WTC11 (cell line): ENCODE measurements at regions not wholly inside any gene's neighbourhood (a gene's known extent, or its start where the extent isn't known, plus 50 kb on each side); places are given as distances from the start of the nearest gene placed in this dataset.
"Not testable (repeated sequence)": the region's sequence is repeated elsewhere in the genome, so short reads cannot be mapped to it uniquely, and the experiment has no call there.

Experiments used
- ATAC-seq: fragments of 200-7000 bp; cut with Tn5 transposase; 2 replicates; pipeline ENCODE4 v1.10.0; 2021; ENCODE audit warnings: mild to moderate bottlenecking, moderate library complexity
- CTCF ChIA-PET: fragments of 300-600 bp; sonication (Branson Sonifier 250); formaldehyde crosslinking; loops from one replicate; lab custom pipeline; 2021; ENCODE audit warnings: antibody characterized with exemption; lab: Charles Lee
- POLR2A ChIA-PET: fragments of 350-600 bp; sonication (Branson Sonifier 250); formaldehyde crosslinking; loops from one replicate; lab custom pipeline; 2021; ENCODE audit warnings: antibody characterized with exemption; lab: Charles Lee
- DNase-seq: peaks from one replicate; pipeline ENCODE4 v3.0.0; 2021; ENCODE audit warnings: low spot score
- H3K27ac Mint-ChIP-seq: 2 replicates; pipeline ENCODE4 v1.8.0; 2021; ENCODE audit warnings: mixed read lengths
- H3K27me3 Mint-ChIP-seq: 2 replicates; pipeline ENCODE4 v1.8.0; 2021; ENCODE audit warnings: low read depth, mild to moderate bottlenecking, moderate library complexity, mixed read lengths
- H3K36me3 Mint-ChIP-seq: 2 replicates; pipeline ENCODE4 v1.8.0; 2021; ENCODE audit warnings: mixed read lengths
- H3K4me1 Mint-ChIP-seq: 2 replicates; pipeline ENCODE4 v1.8.0; 2022; ENCODE audit warnings: mixed read lengths
- H3K4me3 Mint-ChIP-seq: 2 replicates; pipeline ENCODE4 v1.8.0; 2021; ENCODE audit warnings: mild to moderate bottlenecking, moderate library complexity, mixed read lengths
- H3K9me3 Mint-ChIP-seq: 2 replicates; pipeline ENCODE4 v1.8.0; 2021; ENCODE audit warnings: mixed read lengths
- ARID4B ChIP-seq: sonication (generic); formaldehyde crosslinking; IDR thresholded peaks from 2 replicates; pipeline ENCODE4 v1.8.0; 2023; ENCODE audit warnings: missing genetic modification reagents, mild to moderate bottlenecking, borderline replicate concordance
- ATF1 ChIP-seq: sonication (generic); formaldehyde crosslinking; IDR thresholded peaks from 2 replicates; pipeline ENCODE4 v1.8.1; 2023; ENCODE audit warnings: mild to moderate bottlenecking, moderate library complexity, missing genetic modification reagents
- CBFB ChIP-seq: sonication (generic); formaldehyde crosslinking; IDR thresholded peaks from 2 replicates; pipeline ENCODE4 v1.8.1; 2022; ENCODE audit warnings: mild to moderate bottlenecking, low read depth, missing genetic modification reagents
- CTCF ChIP-seq: fragments of 200-600 bp; IDR thresholded peaks from 2 replicates; pipeline ENCODE4 v1.8.0; 2022; ENCODE audit warnings: antibody characterized with exemption
- EMX1 ChIP-seq: fragments of 250-450 bp; sonication (Bioruptor Pico); IDR thresholded peaks from 2 replicates; pipeline ENCODE4 v1.8.0; 2021; ENCODE audit warnings: mild to moderate bottlenecking
- ERG ChIP-seq: fragments of 250-450 bp; sonication (Bioruptor Pico); IDR thresholded peaks from 2 replicates; pipeline ENCODE4 v1.8.0; 2021; ENCODE audit warnings: mild to moderate bottlenecking
- FOXP4 ChIP-seq: sonication (generic); formaldehyde crosslinking; IDR thresholded peaks from 2 replicates; pipeline ENCODE4 v1.8.0; 2022; ENCODE audit warnings: mild to moderate bottlenecking, missing genetic modification reagents
- MXD4 ChIP-seq: fragments of 250-450 bp; sonication (Bioruptor Pico); IDR thresholded peaks from 2 replicates; pipeline ENCODE4 v1.8.0; 2021; ENCODE audit warnings: mild to moderate bottlenecking, moderate library complexity, borderline replicate concordance
- NR3C1 ChIP-seq: sonication (generic); formaldehyde crosslinking; conservative IDR thresholded peaks from 2 replicates; pipeline ENCODE4 v1.8.1; 2023; ENCODE audit warnings: low read depth, mild to moderate bottlenecking, missing genetic modification reagents
- PREB ChIP-seq: sonication (generic); formaldehyde crosslinking; IDR thresholded peaks from 2 replicates; pipeline ENCODE4 v1.8.1; 2022; ENCODE audit warnings: mild to moderate bottlenecking, missing genetic modification reagents, moderate library complexity, borderline replicate concordance
- PRRX2 ChIP-seq: fragments of 250-450 bp; sonication (Bioruptor Pico); IDR thresholded peaks from 2 replicates; pipeline ENCODE4 v1.8.0; 2021; ENCODE audit warnings: mild to moderate bottlenecking
- TCF7 ChIP-seq: sonication (generic); formaldehyde crosslinking; IDR thresholded peaks from 2 replicates; pipeline ENCODE4 v1.8.0; 2022; ENCODE audit warnings: mild to moderate bottlenecking, low read depth, missing genetic modification reagents, moderate library complexity
- ZNF121 ChIP-seq: sonication (generic); formaldehyde crosslinking; IDR thresholded peaks from 2 replicates; pipeline ENCODE4 v1.8.0; 2023; ENCODE audit warnings: missing genetic modification reagents
- ZNF138 ChIP-seq: sonication (generic); formaldehyde crosslinking; conservative IDR thresholded peaks from 2 replicates; pipeline ENCODE4 v1.8.1; 2022; ENCODE audit warnings: mild to moderate bottlenecking, moderate library complexity, missing genetic modification reagents
- ZSCAN18 ChIP-seq: fragments of 250-450 bp; sonication (Bioruptor Pico); IDR thresholded peaks from 2 replicates; pipeline ENCODE4 v2.1.2; 2022; ENCODE audit warnings: mild to moderate bottlenecking, moderate library complexity

- POLR2A ChIA-PET, result no interaction called here
- ATAC-seq (no peak), DNase-seq (no peak)
- TF ChIP-seq PREB (CRISPR knock-in tag), result no peak
- no peak for TF ChIP-seq ZNF121 (CRISPR knock-in tag)
- no peak for TF ChIP-seq TCF7 (CRISPR knock-in tag)
- no peaks in the 10 kb centered on the region for H3K4me1 Mint-ChIP-seq
- H3K27me3 Mint-ChIP-seq, result no peaks in the 10 kb centered on the region
- H3K27ac Mint-ChIP-seq, result no peak overlapping the region
- CTCF ChIA-PET, result no interaction called here
- no peak overlapping the region for H3K4me3 Mint-ChIP-seq
- H3K36me3 Mint-ChIP-seq, result no peaks in the 10 kb centered on the region
- H3K9me3 Mint-ChIP-seq, result no peaks in the 10 kb centered on the region
These were observed 371.4 kb upstream of the AMELY start for GRCh38 chrY:7283001-7283400.

GRCh38 chrY:7280151-7280740 is 368.7 kb upstream of the AMELY start:
- H3K4me1 Mint-ChIP-seq, ATAC-seq, H3K27ac Mint-ChIP-seq, H3K4me3 Mint-ChIP-seq, DNase-seq, POLR2A ChIA-PET, H3K9me3 Mint-ChIP-seq, H3K36me3 Mint-ChIP-seq, CTCF ChIA-PET, H3K27me3 Mint-ChIP-seq: not testable (repeated sequence)

- no peaks in the 10 kb centered on the region for H3K9me3 Mint-ChIP-seq
- no peak overlapping the region for H3K27ac Mint-ChIP-seq
- ATAC-seq (no peak), DNase-seq (no peak)
- H3K27me3 Mint-ChIP-seq, result no peaks in the 10 kb centered on the region
- CTCF ChIA-PET, result no interaction called here
- no peak for TF ChIP-seq ZNF138 (CRISPR knock-in tag)
- TF ChIP-seq, all 79 proteins: peak for 0
- Mint-ChIP-seq H3K36me3 (no peaks in the 10 kb centered on the region), H3K4me1 (no peaks in the 10 kb centered on the region), H3K4me3 (no peak overlapping the region)
- POLR2A ChIA-PET, result no interaction called here
These were observed 364.2 kb upstream of the AMELY start for GRCh38 chrY:7275751-7276150.

GRCh38 chrY:7275014-7275413 is 363.5 kb upstream of the AMELY start:
- Mint-ChIP-seq H3K36me3 (no peaks in the 10 kb centered on the region), H3K27me3 (no peaks in the 10 kb centered on the region), H3K4me1 (no peaks in the 10 kb centered on the region), H3K27ac (no peak overlapping the region), H3K4me3 (no peak overlapping the region), H3K9me3 (no peaks in the 10 kb centered on the region)
- ChIA-PET POLR2A (no interaction called here), CTCF (no interaction called here)
- no peak for ATAC-seq
- DNase-seq, result no peak
- TF ChIP-seq ERG (CRISPR knock-in tag) (no peak), EMX1 (no peak), FOXP4 (CRISPR knock-in tag) (no peak), CBFB (CRISPR knock-in tag) (no peak), CTCF (no peak), ZSCAN18 (CRISPR knock-in tag) (no peak), MXD4 (CRISPR knock-in tag) (no peak), PRRX2 (no peak), PREB (CRISPR knock-in tag) (no peak), NR3C1 (no peak), ATF1 (CRISPR knock-in tag) (no peak), ARID4B (no peak)
